ENCODE measurements at regions not wholly inside any gene's neighbourhood (a gene's known extent, or its start where the extent isn't known, plus 50 kb on each side); places are given as distances from the start of the nearest gene placed in this dataset.
A peak's percentile ranks its signal among the peaks of the same experiment; 100 is the strongest.

DNA sequence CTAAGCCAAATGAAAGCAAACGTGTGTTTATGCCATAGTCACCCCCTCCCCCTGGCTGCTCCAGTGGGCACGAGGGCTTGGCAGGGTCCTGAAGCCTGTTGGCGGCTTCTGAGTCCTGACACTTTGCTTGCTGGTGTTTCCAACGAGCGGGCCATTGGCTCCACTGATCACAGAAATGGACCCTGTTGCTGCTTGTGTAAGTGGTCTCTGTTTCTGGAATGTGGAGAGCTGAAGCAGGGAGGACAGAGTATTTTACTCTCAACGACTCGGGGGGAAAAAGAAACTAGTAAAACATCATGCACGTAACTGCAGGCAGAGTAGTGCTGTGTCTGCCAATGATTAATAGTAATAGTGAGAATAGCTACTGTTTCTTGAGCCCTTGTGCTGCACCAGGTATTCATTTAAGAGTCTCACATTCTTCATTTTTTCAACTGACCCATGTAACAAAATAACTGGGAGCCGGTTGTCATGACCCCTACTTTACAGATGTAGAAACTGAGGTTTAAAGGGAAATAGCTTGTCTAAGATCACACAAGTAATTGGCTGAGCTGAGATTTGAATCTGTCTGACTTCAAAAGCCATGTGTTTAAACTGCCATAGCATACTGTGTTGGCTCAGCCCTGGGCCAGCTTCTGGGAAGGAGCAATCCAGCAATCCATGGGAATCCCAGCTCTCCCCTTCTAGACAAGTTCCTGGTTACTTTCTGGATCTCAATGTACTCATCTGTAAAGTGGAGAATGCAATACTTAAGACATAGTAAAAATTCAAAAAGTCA lies 526.7 kb downstream of the INSC start:
- H3K4me2 ChIP-seq (ENCODE audit: low read length): peak overlapping the region; percentile 59
- 0 out of 2 replicates have a peak, but pooled peaks cover 6% of the 10 kb centered on the region for H3K4me1 ChIP-seq (ENCODE audit: low read length)
- 0 out of 2 replicates have a peak overlapping the region, but pooled peaks have one; percentile 56 for H2AFZ ChIP-seq (ENCODE audit: low read depth, low read length)
- no peak overlapping the region for H3K9ac ChIP-seq (ENCODE audit: low read length)
- no peaks in the 10 kb centered on the region for H3K36me3 ChIP-seq (replicated peaks; ENCODE audit: low read depth, low read length)
- H3K9me3 ChIP-seq (ENCODE audit: insufficient read depth, low read length): no peaks in the 10 kb centered on the region
- H3K27me3 ChIP-seq (ENCODE audit: low read depth, low read length): 0 out of 2 replicates have a peak, but pooled peaks cover 5% of the 10 kb centered on the region
- no peaks in the 10 kb centered on the region for H4K20me1 ChIP-seq (ENCODE audit: insufficient read depth, low read length)
- TF ChIP-seq, protein P1, sequence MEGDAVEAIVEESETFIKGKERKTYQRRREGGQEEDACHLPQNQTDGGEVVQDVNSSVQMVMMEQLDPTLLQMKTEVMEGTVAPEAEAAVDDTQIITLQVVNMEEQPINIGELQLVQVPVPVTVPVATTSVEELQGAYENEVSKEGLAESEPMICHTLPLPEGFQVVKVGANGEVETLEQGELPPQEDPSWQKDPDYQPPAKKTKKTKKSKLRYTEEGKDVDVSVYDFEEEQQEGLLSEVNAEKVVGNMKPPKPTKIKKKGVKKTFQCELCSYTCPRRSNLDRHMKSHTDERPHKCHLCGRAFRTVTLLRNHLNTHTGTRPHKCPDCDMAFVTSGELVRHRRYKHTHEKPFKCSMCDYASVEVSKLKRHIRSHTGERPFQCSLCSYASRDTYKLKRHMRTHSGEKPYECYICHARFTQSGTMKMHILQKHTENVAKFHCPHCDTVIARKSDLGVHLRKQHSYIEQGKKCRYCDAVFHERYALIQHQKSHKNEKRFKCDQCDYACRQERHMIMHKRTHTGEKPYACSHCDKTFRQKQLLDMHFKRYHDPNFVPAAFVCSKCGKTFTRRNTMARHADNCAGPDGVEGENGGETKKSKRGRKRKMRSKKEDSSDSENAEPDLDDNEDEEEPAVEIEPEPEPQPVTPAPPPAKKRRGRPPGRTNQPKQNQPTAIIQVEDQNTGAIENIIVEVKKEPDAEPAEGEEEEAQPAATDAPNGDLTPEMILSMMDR (IDR thresholded peaks at IDR 0.05; ENCODE audit: low read depth, low read length): no peak
- TF ChIP-seq EZH2phosphoT487 (IDR thresholded peaks at IDR 0.05; ENCODE audit: low read depth): no peak
- H3K4me3 ChIP-seq (ENCODE audit: low read length): peak overlapping the region; percentile 55
- H3K27ac ChIP-seq (ENCODE audit: low read length): no peak overlapping the region
- no peaks in the 10 kb centered on the region for H3K79me2 ChIP-seq (ENCODE audit: low read length)

DNA sequence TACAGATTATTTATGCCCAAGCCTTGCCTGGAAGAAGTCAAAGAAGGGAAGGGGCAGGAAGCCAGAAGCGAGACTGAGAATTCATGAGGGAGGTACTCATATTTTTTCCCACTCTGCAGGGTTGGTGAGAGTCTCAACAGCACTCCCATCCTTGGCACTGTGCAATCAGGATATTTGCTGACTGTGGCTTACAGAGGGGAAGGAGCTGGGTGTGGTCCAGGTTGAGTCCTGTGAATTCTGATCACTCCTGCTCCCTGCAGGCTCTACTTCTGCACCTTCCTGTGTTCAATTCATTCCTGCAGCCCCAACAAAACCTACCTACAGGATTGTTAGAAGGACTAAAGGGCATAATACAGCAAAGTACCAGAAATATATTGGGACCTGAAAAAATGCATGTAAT lies 530.5 kb downstream of the INSC start:
- Histone ChIP-seq H3K9me3 (ENCODE audit: insufficient read depth, low read length) (no peaks in the 10 kb centered on the region), H3K9ac (ENCODE audit: low read length) (no peak overlapping the region), H3K79me2 (ENCODE audit: low read length) (no peaks in the 10 kb centered on the region), H3K4me3 (ENCODE audit: low read length) (no peak overlapping the region), H4K20me1 (ENCODE audit: insufficient read depth, low read length) (no peaks in the 10 kb centered on the region), H3K27ac (ENCODE audit: low read length) (no peak overlapping the region), H3K4me2 (ENCODE audit: low read length) (no peak overlapping the region), H3K4me1 (ENCODE audit: low read length) (peaks cover 9% of the 10 kb centered on the region; the same call in 1 of the 2 replicates), H3K27me3 (ENCODE audit: low read depth, low read length) (peaks cover 4% of the 10 kb centered on the region), H3K36me3 (replicated peaks; ENCODE audit: low read depth, low read length) (no peaks in the 10 kb centered on the region), H2AFZ (ENCODE audit: low read depth, low read length) (no peak overlapping the region)
- TF ChIP-seq, protein P1 (IDR thresholded peaks at IDR 0.05; ENCODE audit: low read depth, low read length): no peak
- no peak for TF ChIP-seq EZH2phosphoT487 (IDR thresholded peaks at IDR 0.05; ENCODE audit: low read depth)

DNA sequence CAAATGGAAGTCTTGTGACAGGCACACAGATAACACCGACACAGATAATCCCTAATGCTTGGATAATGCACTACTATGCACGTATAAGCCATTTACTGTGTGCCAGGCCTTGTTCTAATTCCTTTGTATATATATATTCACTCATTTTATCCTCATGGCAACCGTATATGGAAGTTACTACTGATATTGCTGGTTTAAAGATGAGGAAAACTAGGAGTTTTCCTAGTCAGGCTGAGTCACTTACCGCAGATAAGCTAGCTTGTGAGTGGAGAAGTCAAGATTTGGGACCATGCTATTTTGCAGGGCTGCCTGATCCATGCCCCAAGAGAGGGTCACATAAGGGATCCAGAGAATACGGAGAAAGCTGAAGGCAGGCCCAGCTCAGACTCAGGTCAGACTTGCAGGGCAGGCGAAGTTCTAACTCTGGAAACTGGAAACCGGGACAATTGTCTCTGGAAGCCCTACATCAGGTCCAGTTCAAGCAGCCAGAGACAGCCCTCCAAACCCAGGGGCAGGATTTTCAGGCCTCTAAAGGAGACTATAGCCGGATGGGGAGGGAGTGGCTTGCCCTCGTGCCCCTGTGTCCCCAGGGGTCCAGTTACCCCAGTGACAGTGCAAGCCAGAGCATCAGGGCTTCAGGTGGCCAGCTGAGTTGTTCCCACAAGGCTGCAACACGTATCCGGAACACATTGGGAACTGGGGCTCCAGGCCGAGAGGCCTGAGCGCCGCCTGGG lies 534.8 kb downstream of the INSC start:
- no peak overlapping the region for H3K9ac ChIP-seq (ENCODE audit: low read length)
- H3K4me2 ChIP-seq (ENCODE audit: low read length): peak overlapping the region; percentile 98
- no peaks in the 10 kb centered on the region for H3K9me3 ChIP-seq (ENCODE audit: insufficient read depth, low read length)
- H3K36me3 ChIP-seq (replicated peaks; ENCODE audit: low read depth, low read length): no peaks in the 10 kb centered on the region
- no peak overlapping the region for H3K27ac ChIP-seq (ENCODE audit: low read length)
- H3K4me3 ChIP-seq (ENCODE audit: low read length): peak overlapping the region; percentile 82
- H3K79me2 ChIP-seq (ENCODE audit: low read length): no peaks in the 10 kb centered on the region
- peak overlapping the region; percentile 82 for H2AFZ ChIP-seq (ENCODE audit: low read depth, low read length)
- peaks cover 8% of the 10 kb centered on the region; the same call in 1 of the 2 replicates for H3K4me1 ChIP-seq (ENCODE audit: low read length)
- TF ChIP-seq EZH2phosphoT487 (IDR thresholded peaks at IDR 0.05; ENCODE audit: low read depth): no peak
- TF ChIP-seq, protein P1 (IDR thresholded peaks at IDR 0.05; ENCODE audit: low read depth, low read length): no peak
- H3K27me3 ChIP-seq (ENCODE audit: low read depth, low read length): peaks cover 9% of the 10 kb centered on the region
- H4K20me1 ChIP-seq (ENCODE audit: insufficient read depth, low read length): no peaks in the 10 kb centered on the region
